WTC11 (cell line): ENCODE measurements at regions not wholly inside any gene's neighbourhood (a gene's known extent, or its start where the extent isn't known, plus 50 kb on each side); places are given as distances from the start of the nearest gene placed in this dataset.

Experiments used
- ATAC-seq: fragments of 200-7000 bp; cut with Tn5 transposase; 2 replicates; pipeline ENCODE4 v1.10.0; 2021; ENCODE audit warnings: mild to moderate bottlenecking, moderate library complexity
- CTCF ChIA-PET: fragments of 300-600 bp; sonication (Branson Sonifier 250); formaldehyde crosslinking; loops from one replicate; lab custom pipeline; 2021; ENCODE audit warnings: antibody characterized with exemption; lab: Charles Lee
- POLR2A ChIA-PET: fragments of 350-600 bp; sonication (Branson Sonifier 250); formaldehyde crosslinking; loops from one replicate; lab custom pipeline; 2021; ENCODE audit warnings: antibody characterized with exemption; lab: Charles Lee
- DNase-seq: peaks from one replicate; pipeline ENCODE4 v3.0.0; 2021; ENCODE audit warnings: low spot score
- H3K27ac Mint-ChIP-seq: 2 replicates; pipeline ENCODE4 v1.8.0; 2021; ENCODE audit warnings: mixed read lengths
- H3K27me3 Mint-ChIP-seq: 2 replicates; pipeline ENCODE4 v1.8.0; 2021; ENCODE audit warnings: low read depth, mild to moderate bottlenecking, moderate library complexity, mixed read lengths
- H3K36me3 Mint-ChIP-seq: 2 replicates; pipeline ENCODE4 v1.8.0; 2021; ENCODE audit warnings: mixed read lengths
- H3K4me1 Mint-ChIP-seq: 2 replicates; pipeline ENCODE4 v1.8.0; 2022; ENCODE audit warnings: mixed read lengths
- H3K4me3 Mint-ChIP-seq: 2 replicates; pipeline ENCODE4 v1.8.0; 2021; ENCODE audit warnings: mild to moderate bottlenecking, moderate library complexity, mixed read lengths
- H3K9me3 Mint-ChIP-seq: 2 replicates; pipeline ENCODE4 v1.8.0; 2021; ENCODE audit warnings: mixed read lengths
- ARID4B ChIP-seq: sonication (generic); formaldehyde crosslinking; IDR thresholded peaks from 2 replicates; pipeline ENCODE4 v1.8.0; 2023; ENCODE audit warnings: missing genetic modification reagents, mild to moderate bottlenecking, borderline replicate concordance
- CBFB ChIP-seq: sonication (generic); formaldehyde crosslinking; IDR thresholded peaks from 2 replicates; pipeline ENCODE4 v1.8.1; 2022; ENCODE audit warnings: mild to moderate bottlenecking, low read depth, missing genetic modification reagents
- ELF4 ChIP-seq: sonication (generic); formaldehyde crosslinking; IDR thresholded peaks from 2 replicates; pipeline ENCODE4 v1.8.1; 2022; ENCODE audit warnings: low read depth, mild to moderate bottlenecking, moderate library complexity, missing genetic modification reagents
- ESRRA ChIP-seq: sonication (generic); formaldehyde crosslinking; IDR thresholded peaks from 2 replicates; pipeline ENCODE4 v1.8.1; 2022; ENCODE audit warnings: mild to moderate bottlenecking, missing genetic modification reagents, borderline replicate concordance
- GRHL2 ChIP-seq: fragments of 250-450 bp; sonication (Bioruptor Pico); IDR thresholded peaks from 2 replicates; pipeline ENCODE4 v1.8.0; 2022; ENCODE audit warnings: mild to moderate bottlenecking, moderate library complexity; ENCODE audit not compliant: insufficient replicate concordance, severe bottlenecking
- GTF2I ChIP-seq: fragments of 250-450 bp; sonication (Bioruptor Pico); conservative IDR thresholded peaks from 2 replicates; pipeline ENCODE4 v1.4.0; 2021; ENCODE audit warnings: mild to moderate bottlenecking
- IRF1 ChIP-seq: sonication (generic); formaldehyde crosslinking; IDR thresholded peaks from 2 replicates; pipeline ENCODE4 v1.8.0; 2023; ENCODE audit warnings: missing genetic modification reagents
- JAZF1 ChIP-seq: fragments of 250-450 bp; sonication (Bioruptor Pico); IDR thresholded peaks from 2 replicates; pipeline ENCODE4 v1.9.0; 2021; ENCODE audit warnings: moderate library complexity, mild to moderate bottlenecking, inconsistent platforms
- KAT7 ChIP-seq: sonication (generic); formaldehyde crosslinking; IDR thresholded peaks from 2 replicates; pipeline ENCODE4 v1.8.1; 2023; ENCODE audit warnings: missing genetic modification reagents, mild to moderate bottlenecking, borderline replicate concordance
- NFATC4 ChIP-seq: fragments of 250-450 bp; sonication (Bioruptor Pico); IDR thresholded peaks from 2 replicates; pipeline ENCODE4 v1.9.0; 2021; ENCODE audit warnings: mild to moderate bottlenecking
- NFYB ChIP-seq: sonication (generic); formaldehyde crosslinking; conservative IDR thresholded peaks from 2 replicates; pipeline ENCODE4 v1.8.0; 2022; ENCODE audit warnings: low read depth, missing genetic modification reagents
- PRDM15 ChIP-seq: sonication (generic); formaldehyde crosslinking; IDR thresholded peaks from 2 replicates; pipeline ENCODE4 v1.8.0; 2022; ENCODE audit warnings: missing genetic modification reagents
- PRRX2 ChIP-seq: fragments of 250-450 bp; sonication (Bioruptor Pico); IDR thresholded peaks from 2 replicates; pipeline ENCODE4 v1.8.0; 2021; ENCODE audit warnings: mild to moderate bottlenecking
- RELA ChIP-seq: sonication (generic); formaldehyde crosslinking; IDR thresholded peaks from 2 replicates; pipeline ENCODE4 v1.8.1; 2022; ENCODE audit warnings: missing genetic modification reagents, mild to moderate bottlenecking, borderline replicate concordance
- RORB ChIP-seq: fragments of 250-450 bp; sonication (Bioruptor Pico); IDR thresholded peaks from 2 replicates; pipeline ENCODE4 v1.9.0; 2021; ENCODE audit warnings: mild to moderate bottlenecking
- SMAD3 ChIP-seq: sonication (generic); formaldehyde crosslinking; IDR thresholded peaks from 2 replicates; pipeline ENCODE4 v1.8.0; 2022; ENCODE audit warnings: missing genetic modification reagents, mild to moderate bottlenecking, borderline replicate concordance
- SMAD4 ChIP-seq: sonication (generic); formaldehyde crosslinking; IDR thresholded peaks from 2 replicates; pipeline ENCODE4 v1.8.0; 2022; ENCODE audit warnings: mild to moderate bottlenecking, missing genetic modification reagents
- SOX15 ChIP-seq: fragments of 250-450 bp; sonication (Bioruptor Pico); IDR thresholded peaks from 2 replicates; pipeline ENCODE4 v1.9.0; 2021; ENCODE audit warnings: mild to moderate bottlenecking
- TP53 ChIP-seq: sonication (generic); formaldehyde crosslinking; IDR thresholded peaks from 2 replicates; pipeline ENCODE4 v1.8.1; 2023; ENCODE audit warnings: mild to moderate bottlenecking, missing genetic modification reagents
- ZNF219 ChIP-seq: sonication (generic); formaldehyde crosslinking; IDR thresholded peaks from 2 replicates; pipeline ENCODE4 v1.8.0; 2023; ENCODE audit warnings: missing genetic modification reagents, mild to moderate bottlenecking, borderline replicate concordance
- ZNF263 ChIP-seq: sonication (generic); formaldehyde crosslinking; IDR thresholded peaks from 2 replicates; pipeline ENCODE4 v1.8.1; 2022; ENCODE audit warnings: low read depth, mild to moderate bottlenecking, moderate library complexity, missing genetic modification reagents
- TF ChIP-seq, protein P1 (sequence below): sonication (generic); formaldehyde crosslinking; IDR thresholded peaks from 2 replicates; pipeline ENCODE4 v1.8.1; 2022; ENCODE audit warnings: mild to moderate bottlenecking, moderate library complexity, missing genetic modification reagents
- TF ChIP-seq, protein P2 (sequence below): fragments of 250-450 bp; sonication (Bioruptor Pico); IDR thresholded peaks from 2 replicates; pipeline ENCODE4 v1.9.0; 2021; ENCODE audit warnings: mild to moderate bottlenecking

DNA sequence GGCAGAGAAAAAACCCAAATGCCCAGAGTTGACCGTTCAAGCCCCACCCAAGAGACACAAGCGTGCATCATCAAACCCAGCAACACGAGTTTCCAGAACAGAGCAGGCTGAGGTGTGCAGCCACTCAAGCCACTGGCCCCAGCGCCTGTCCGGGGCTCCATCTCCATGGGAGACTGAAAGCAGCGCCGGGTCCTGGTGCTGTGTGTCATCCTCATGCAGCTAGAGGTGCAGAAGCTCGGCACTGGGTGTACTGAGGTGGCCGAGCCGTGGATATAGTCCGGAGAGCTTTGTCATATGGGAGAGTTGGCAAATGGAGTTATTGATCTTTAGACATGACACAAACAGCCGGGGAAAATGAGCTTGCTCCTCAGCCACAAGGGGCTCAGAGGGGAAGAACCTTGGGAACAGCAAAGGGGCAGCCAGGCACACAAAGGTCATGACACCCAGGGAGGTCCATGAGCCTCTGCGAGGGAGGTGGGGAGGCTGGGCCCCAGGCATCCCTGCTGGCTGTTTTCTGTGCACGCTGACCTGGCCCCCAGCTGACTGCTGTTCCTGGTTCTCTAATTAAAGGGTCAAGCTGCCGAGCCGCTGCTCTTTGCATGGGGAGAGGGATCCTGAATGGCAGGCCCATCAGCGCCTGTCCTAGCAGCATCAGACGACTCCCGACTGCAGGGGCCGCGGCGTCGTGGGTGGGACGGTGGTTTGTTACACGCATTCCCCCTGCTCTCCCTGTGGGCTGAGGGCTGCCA lies 145.4 kb upstream of the SFSWAP start (continued):
- TF ChIP-seq ELF4 (CRISPR knock-in tag) (no peak), SMAD4 (CRISPR knock-in tag) (no peak)

DNA sequence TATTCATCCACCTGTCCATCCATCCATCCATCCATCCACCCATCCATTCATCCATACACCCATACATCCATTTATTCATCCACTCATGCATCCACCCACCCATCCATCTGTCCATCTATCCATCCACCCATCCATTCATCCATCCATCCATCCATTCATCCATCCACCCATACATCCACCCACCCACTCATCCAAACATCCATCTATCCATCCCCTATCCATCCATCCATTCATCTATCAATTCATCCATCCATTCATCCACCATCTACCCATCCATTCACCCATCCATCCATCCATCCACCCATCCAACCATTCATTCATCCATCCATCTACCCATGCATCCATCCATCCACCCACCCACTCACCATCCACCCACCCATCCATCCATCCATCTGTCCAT lies 142.6 kb upstream of the SFSWAP start:
- ChIA-PET CTCF (no interaction called here), POLR2A (no interaction called here)
- TF ChIP-seq CBFB (CRISPR knock-in tag), result no peak
- TF ChIP-seq IRF1 (CRISPR knock-in tag), result no peak
- TF ChIP-seq GRHL2 (CRISPR knock-in tag), result no peak
- TF ChIP-seq ZNF263 (CRISPR knock-in tag), result no peak
- no peak for TF ChIP-seq NFYB (CRISPR knock-in tag)
- TF ChIP-seq TP53 (CRISPR knock-in tag), result no peak
- no peak for TF ChIP-seq SOX15 (CRISPR knock-in tag)
- TF ChIP-seq PRRX2, result no peak
- no peak for TF ChIP-seq GTF2I (CRISPR knock-in tag)
- TF ChIP-seq NFATC4, result no peak
- TF ChIP-seq ESRRA, result no peak
- no peak for TF ChIP-seq KAT7 (CRISPR knock-in tag)
- H3K4me3 Mint-ChIP-seq, result no peak overlapping the region
- no peaks in the 10 kb centered on the region for H3K36me3 Mint-ChIP-seq
- DNase-seq (no peak), ATAC-seq (no peak)
- no peaks in the 10 kb centered on the region for H3K27me3 Mint-ChIP-seq
- no peak overlapping the region for H3K27ac Mint-ChIP-seq
- peaks cover 12% of the 10 kb centered on the region for H3K4me1 Mint-ChIP-seq
- peaks cover 22% of the 10 kb centered on the region for H3K9me3 Mint-ChIP-seq

DNA sequence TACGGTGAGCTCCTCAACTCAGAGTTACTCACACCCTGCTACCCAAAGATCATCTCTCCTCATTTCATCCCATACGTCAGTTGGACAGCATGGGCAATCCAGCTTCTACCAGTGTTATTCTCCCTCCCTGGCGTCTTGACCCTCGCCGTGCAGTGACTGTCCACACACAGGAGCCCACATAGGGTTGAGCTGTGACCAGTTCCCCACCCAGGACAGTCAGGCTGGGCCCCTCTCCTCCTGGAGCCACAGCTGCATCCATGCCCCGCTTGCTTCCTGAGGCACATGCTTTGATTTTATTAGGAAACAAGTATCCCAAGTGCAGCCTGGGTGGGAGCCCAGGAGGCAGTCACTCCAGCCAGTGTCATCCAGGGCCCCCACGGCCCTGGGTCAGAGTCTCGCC lies 140.3 kb upstream of the SFSWAP start:
- peaks cover 35% of the 10 kb centered on the region for H3K9me3 Mint-ChIP-seq
- ChIA-PET POLR2A (no interaction called here), CTCF (no interaction called here)
- peaks cover 1% of the 10 kb centered on the region; the same call in 1 of the 2 replicates for H3K27me3 Mint-ChIP-seq
- no peak for DNase-seq
- no peak overlapping the region for H3K27ac Mint-ChIP-seq
- peaks cover 15% of the 10 kb centered on the region for H3K36me3 Mint-ChIP-seq
- H3K4me1 Mint-ChIP-seq, result peaks cover 4% of the 10 kb centered on the region
- ATAC-seq, result no peak
- H3K4me3 Mint-ChIP-seq, result no peak overlapping the region
- TF ChIP-seq, protein P1, sequence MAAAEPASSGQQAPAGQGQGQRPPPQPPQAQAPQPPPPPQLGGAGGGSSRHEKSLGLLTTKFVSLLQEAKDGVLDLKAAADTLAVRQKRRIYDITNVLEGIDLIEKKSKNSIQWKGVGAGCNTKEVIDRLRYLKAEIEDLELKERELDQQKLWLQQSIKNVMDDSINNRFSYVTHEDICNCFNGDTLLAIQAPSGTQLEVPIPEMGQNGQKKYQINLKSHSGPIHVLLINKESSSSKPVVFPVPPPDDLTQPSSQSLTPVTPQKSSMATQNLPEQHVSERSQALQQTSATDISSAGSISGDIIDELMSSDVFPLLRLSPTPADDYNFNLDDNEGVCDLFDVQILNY (CRISPR knock-in tag), result no peak
- TF ChIP-seq NFYB (CRISPR knock-in tag) (no peak), ZNF219 (CRISPR knock-in tag) (no peak), PRDM15 (no peak), SMAD3 (CRISPR knock-in tag) (no peak), JAZF1 (no peak), RELA (CRISPR knock-in tag) (no peak), ARID4B (CRISPR knock-in tag) (no peak), RORB (CRISPR knock-in tag) (no peak)
- TF ChIP-seq, protein P2, sequence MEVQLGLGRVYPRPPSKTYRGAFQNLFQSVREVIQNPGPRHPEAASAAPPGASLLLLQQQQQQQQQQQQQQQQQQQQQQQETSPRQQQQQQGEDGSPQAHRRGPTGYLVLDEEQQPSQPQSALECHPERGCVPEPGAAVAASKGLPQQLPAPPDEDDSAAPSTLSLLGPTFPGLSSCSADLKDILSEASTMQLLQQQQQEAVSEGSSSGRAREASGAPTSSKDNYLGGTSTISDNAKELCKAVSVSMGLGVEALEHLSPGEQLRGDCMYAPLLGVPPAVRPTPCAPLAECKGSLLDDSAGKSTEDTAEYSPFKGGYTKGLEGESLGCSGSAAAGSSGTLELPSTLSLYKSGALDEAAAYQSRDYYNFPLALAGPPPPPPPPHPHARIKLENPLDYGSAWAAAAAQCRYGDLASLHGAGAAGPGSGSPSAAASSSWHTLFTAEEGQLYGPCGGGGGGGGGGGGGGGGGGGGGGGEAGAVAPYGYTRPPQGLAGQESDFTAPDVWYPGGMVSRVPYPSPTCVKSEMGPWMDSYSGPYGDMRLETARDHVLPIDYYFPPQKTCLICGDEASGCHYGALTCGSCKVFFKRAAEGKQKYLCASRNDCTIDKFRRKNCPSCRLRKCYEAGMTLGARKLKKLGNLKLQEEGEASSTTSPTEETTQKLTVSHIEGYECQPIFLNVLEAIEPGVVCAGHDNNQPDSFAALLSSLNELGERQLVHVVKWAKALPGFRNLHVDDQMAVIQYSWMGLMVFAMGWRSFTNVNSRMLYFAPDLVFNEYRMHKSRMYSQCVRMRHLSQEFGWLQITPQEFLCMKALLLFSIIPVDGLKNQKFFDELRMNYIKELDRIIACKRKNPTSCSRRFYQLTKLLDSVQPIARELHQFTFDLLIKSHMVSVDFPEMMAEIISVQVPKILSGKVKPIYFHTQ (CRISPR knock-in tag), result no peak
